HG03175 (cell line): ENCODE measurements at regions not wholly inside any gene's neighbourhood (a gene's known extent, or its start where the extent isn't known, plus 50 kb on each side); places are given as distances from the start of the nearest gene placed in this dataset.

Source experiments
- ATAC-seq: cut with Tn5 transposase; IDR thresholded peaks from one replicate; pipeline ENCODE4 v1.9.1; 2021; ENCODE audit warnings: mild to moderate bottlenecking, moderate library complexity; ENCODE audit not compliant: unreplicated experiment

GRCh38 chr4:125155251-125155650, 159.5 kb upstream of the FAT4 start:
- ATAC-seq: no peak

GRCh38 chr4:125140966-125141495, 173.7 kb upstream of the FAT4 start:
- ATAC-seq: no peak

GRCh38 chr4:125135652-125136051, 179.1 kb upstream of the FAT4 start:
- ATAC-seq: no peak

- no peak for ATAC-seq
Measured at GRCh38 chr4:125132729-125133128, 182.0 kb upstream of the FAT4 start.

GRCh38 chr4:125131891-125132680, 182.7 kb upstream of the FAT4 start:
- ATAC-seq: no peak

- ATAC-seq: no peak
Measured at GRCh38 chr4:125125276-125125675, 189.5 kb upstream of the FAT4 start.

GRCh38 chr4:125123570-125124109, 191.1 kb upstream of the FAT4 start:
- ATAC-seq: no peak

GRCh38 chr4:125121581-125121980, 193.2 kb upstream of the FAT4 start:
- no peak for ATAC-seq

GRCh38 chr4:125116431-125116830, 198.3 kb upstream of the FAT4 start:
- no peak for ATAC-seq

- ATAC-seq: no peak
Measured at GRCh38 chr4:125115941-125116340, 198.8 kb upstream of the FAT4 start.

- no peak for ATAC-seq
Measured at GRCh38 chr4:125115476-125115875, 199.3 kb upstream of the FAT4 start.

- ATAC-seq: no peak
Measured at GRCh38 chr4:125112536-125112935, 202.2 kb upstream of the FAT4 start.

GRCh38 chr4:125111323-125111722, 203.4 kb upstream of the FAT4 start:
- ATAC-seq: no peak

GRCh38 chr4:125105561-125105960, 209.2 kb upstream of the FAT4 start:
- ATAC-seq: no peak

- ATAC-seq: no peak
Measured at GRCh38 chr4:125104616-125105015, 210.1 kb upstream of the FAT4 start.

GRCh38 chr4:125101719-125102118, 213.0 kb upstream of the FAT4 start:
- ATAC-seq: no peak

GRCh38 chr4:125097729-125098128, 217.0 kb upstream of the FAT4 start:
- ATAC-seq: no peak

GRCh38 chr4:125096662-125097061, 218.1 kb upstream of the FAT4 start:
- ATAC-seq: no peak

GRCh38 chr4:125091541-125091940, 223.2 kb upstream of the FAT4 start:
- no peak for ATAC-seq

- no peak for ATAC-seq
Measured at GRCh38 chr4:125091101-125091500, 223.7 kb upstream of the FAT4 start.

GRCh38 chr4:125084608-125085007, 230.1 kb upstream of the FAT4 start:
- no peak for ATAC-seq

GRCh38 chr4:125082729-125083417, 231.9 kb upstream of the FAT4 start:
- no peak for ATAC-seq
